ENCODE measurements at regions not wholly inside any gene's neighbourhood (a gene's known extent, or its start where the extent isn't known, plus 50 kb on each side); places are given as distances from the start of the nearest gene placed in this dataset.

DNA sequence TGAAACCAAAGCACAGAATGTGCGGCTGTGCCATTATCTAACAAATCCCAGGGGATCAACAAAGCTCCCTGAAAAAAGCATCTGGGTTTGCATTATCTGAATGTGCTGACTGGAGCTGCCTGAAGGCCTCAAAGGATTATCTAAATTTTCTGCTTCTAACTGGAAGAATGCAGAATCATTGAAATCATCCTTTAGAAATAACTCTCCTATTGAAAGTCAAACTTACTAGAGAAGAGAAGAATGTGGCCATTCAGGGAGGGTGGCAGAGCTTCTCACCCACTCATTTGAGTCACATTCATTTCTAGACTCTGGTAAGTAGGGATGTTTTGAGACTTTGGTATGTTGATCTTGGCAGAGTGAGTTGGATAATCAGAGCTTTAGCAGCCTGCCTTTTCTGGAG, 220.6 kb upstream of the RGS6 start:
- H3K4me3 ChIP-seq (ENCODE audit: insufficient read length, low read depth) = no peak overlapping the region
- TF ChIP-seq ZNF274 (IDR thresholded peaks at IDR 0.05; ENCODE audit: low read depth, low read length) (no peak), YY1 (IDR thresholded peaks at IDR 0.05; ENCODE audit: insufficient read depth, insufficient read length) (no peak), SUZ12 (IDR thresholded peaks at IDR 0.05; ENCODE audit: extremely low read depth, insufficient read depth, insufficient read length) (no peak)
- H3K9ac ChIP-seq (ENCODE audit: insufficient read length, low read depth) = no peak overlapping the region
- no peaks in the 10 kb centered on the region for H3K4me1 ChIP-seq (ENCODE audit: insufficient read depth, insufficient read length)
- peaks cover 6% of the 10 kb centered on the region for H3K36me3 ChIP-seq (ENCODE audit: insufficient read depth, insufficient read length, low read length)
- no peaks in the 10 kb centered on the region for H3K9me3 ChIP-seq (ENCODE audit: insufficient read depth, low read length)
- no peaks in the 10 kb centered on the region for H3K27me3 ChIP-seq (ENCODE audit: insufficient read depth, insufficient read length)
- peak; percentile 27 for DNase-seq (ENCODE audit: low read depth, low spot score)

- Histone ChIP-seq H3K36me3 (ENCODE audit: insufficient read depth, insufficient read length, low read length) (peaks cover 6% of the 10 kb centered on the region), H3K27me3 (ENCODE audit: insufficient read depth, insufficient read length) (no peaks in the 10 kb centered on the region), H3K4me1 (ENCODE audit: insufficient read depth, insufficient read length) (no peaks in the 10 kb centered on the region), H3K4me3 (ENCODE audit: insufficient read length, low read depth) (no peak overlapping the region), H3K9ac (ENCODE audit: insufficient read length, low read depth) (no peak overlapping the region), H3K9me3 (ENCODE audit: insufficient read depth, low read length) (no peaks in the 10 kb centered on the region)
- no peak for DNase-seq (ENCODE audit: low read depth, low spot score)
- no peak for TF ChIP-seq YY1 (IDR thresholded peaks at IDR 0.05; ENCODE audit: insufficient read depth, insufficient read length)
- no peak for TF ChIP-seq SUZ12 (IDR thresholded peaks at IDR 0.05; ENCODE audit: extremely low read depth, insufficient read depth, insufficient read length)
- TF ChIP-seq ZNF274 (IDR thresholded peaks at IDR 0.05; ENCODE audit: low read depth, low read length) = no peak
These were observed 219.8 kb upstream of the RGS6 start for GRCh38 chr14:71712478-71712877.

- H3K9me3 ChIP-seq (ENCODE audit: insufficient read depth, low read length) = no peaks in the 10 kb centered on the region
- H3K4me3 ChIP-seq (ENCODE audit: insufficient read length, low read depth) = no peak overlapping the region
- no peak for DNase-seq (ENCODE audit: low read depth, low spot score)
- H3K4me1 ChIP-seq (ENCODE audit: insufficient read depth, insufficient read length) = no peaks in the 10 kb centered on the region
- H3K9ac ChIP-seq (ENCODE audit: insufficient read length, low read depth) = no peak overlapping the region
- no peaks in the 10 kb centered on the region for H3K27me3 ChIP-seq (ENCODE audit: insufficient read depth, insufficient read length)
- peaks cover 6% of the 10 kb centered on the region for H3K36me3 ChIP-seq (ENCODE audit: insufficient read depth, insufficient read length, low read length)
- no peak for TF ChIP-seq SUZ12 (IDR thresholded peaks at IDR 0.05; ENCODE audit: extremely low read depth, insufficient read depth, insufficient read length)
- no peak for TF ChIP-seq ZNF274 (IDR thresholded peaks at IDR 0.05; ENCODE audit: low read depth, low read length)
- no peak for TF ChIP-seq YY1 (IDR thresholded peaks at IDR 0.05; ENCODE audit: insufficient read depth, insufficient read length)
These were observed 219.2 kb upstream of the RGS6 start for GRCh38 chr14:71713016-71713415.

GRCh38 chr14:71713451-71713850, 218.8 kb upstream of the RGS6 start:
- Histone ChIP-seq H3K4me3 (ENCODE audit: insufficient read length, low read depth) (no peak overlapping the region), H3K4me1 (ENCODE audit: insufficient read depth, insufficient read length) (no peaks in the 10 kb centered on the region), H3K36me3 (ENCODE audit: insufficient read depth, insufficient read length, low read length) (peaks cover 6% of the 10 kb centered on the region), H3K27me3 (ENCODE audit: insufficient read depth, insufficient read length) (no peaks in the 10 kb centered on the region), H3K9me3 (ENCODE audit: insufficient read depth, low read length) (no peaks in the 10 kb centered on the region), H3K9ac (ENCODE audit: insufficient read length, low read depth) (no peak overlapping the region)
- TF ChIP-seq SUZ12 (IDR thresholded peaks at IDR 0.05; ENCODE audit: extremely low read depth, insufficient read depth, insufficient read length) (no peak), ZNF274 (IDR thresholded peaks at IDR 0.05; ENCODE audit: low read depth, low read length) (no peak), YY1 (IDR thresholded peaks at IDR 0.05; ENCODE audit: insufficient read depth, insufficient read length) (no peak)
- DNase-seq (ENCODE audit: low read depth, low spot score) = no peak

- DNase-seq (ENCODE audit: low read depth, low spot score) = no peak
- no peak overlapping the region for H3K9ac ChIP-seq (ENCODE audit: insufficient read length, low read depth)
- peaks cover 3% of the 10 kb centered on the region for H3K36me3 ChIP-seq (ENCODE audit: insufficient read depth, insufficient read length, low read length)
- H3K4me3 ChIP-seq (ENCODE audit: insufficient read length, low read depth) = no peak overlapping the region
- no peak for TF ChIP-seq YY1 (IDR thresholded peaks at IDR 0.05; ENCODE audit: insufficient read depth, insufficient read length)
- no peak for TF ChIP-seq ZNF274 (IDR thresholded peaks at IDR 0.05; ENCODE audit: low read depth, low read length)
- TF ChIP-seq SUZ12 (IDR thresholded peaks at IDR 0.05; ENCODE audit: extremely low read depth, insufficient read depth, insufficient read length) = no peak
- H3K4me1 ChIP-seq (ENCODE audit: insufficient read depth, insufficient read length) = no peaks in the 10 kb centered on the region
- H3K9me3 ChIP-seq (ENCODE audit: insufficient read depth, low read length) = no peaks in the 10 kb centered on the region
- no peaks in the 10 kb centered on the region for H3K27me3 ChIP-seq (ENCODE audit: insufficient read depth, insufficient read length)
These were observed 218.0 kb upstream of the RGS6 start for GRCh38 chr14:71714225-71714624.

DNA sequence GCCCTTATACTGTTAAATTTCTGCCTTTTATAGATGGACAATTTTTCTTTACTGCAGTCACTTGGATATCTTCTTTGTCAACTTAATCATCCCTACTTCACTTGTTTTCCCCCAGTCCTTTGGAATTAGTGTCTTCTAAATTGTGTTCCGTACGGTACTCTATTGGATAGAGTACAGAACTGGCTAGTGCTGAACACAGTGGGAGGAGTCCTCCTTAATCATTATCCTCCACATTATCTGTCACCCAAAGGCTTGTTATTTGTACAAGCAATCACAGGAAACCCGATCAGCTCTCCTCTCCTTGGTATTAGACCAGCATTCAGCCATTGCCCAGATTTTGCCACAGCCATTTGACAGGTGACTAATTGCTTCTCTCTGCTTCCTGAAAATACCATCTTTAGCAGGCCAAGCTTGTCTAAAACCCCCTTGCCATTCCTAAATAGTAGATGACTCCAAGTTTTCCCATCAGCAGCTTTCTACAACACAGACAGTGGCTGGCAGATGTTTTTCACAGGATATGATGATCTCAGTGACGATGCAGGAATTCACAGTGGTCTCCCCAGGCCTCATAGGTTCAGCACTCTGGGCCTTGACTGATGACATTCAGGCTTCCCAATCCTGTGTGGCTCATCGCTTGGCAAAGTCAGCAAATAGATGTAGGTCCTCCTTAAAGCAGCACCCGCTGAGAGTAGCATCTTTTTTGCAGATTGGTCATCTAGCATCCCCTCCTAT, 216.0 kb upstream of the RGS6 start:
- H3K4me3 ChIP-seq (ENCODE audit: insufficient read length, low read depth) = no peak overlapping the region
- H3K4me1 ChIP-seq (ENCODE audit: insufficient read depth, insufficient read length) = peaks cover under 1% of the 10 kb centered on the region
- H3K36me3 ChIP-seq (ENCODE audit: insufficient read depth, insufficient read length, low read length) = no peaks in the 10 kb centered on the region
- no peaks in the 10 kb centered on the region for H3K27me3 ChIP-seq (ENCODE audit: insufficient read depth, insufficient read length)
- H3K9me3 ChIP-seq (ENCODE audit: insufficient read depth, low read length) = no peaks in the 10 kb centered on the region
- no peak overlapping the region for H3K9ac ChIP-seq (ENCODE audit: insufficient read length, low read depth)
- TF ChIP-seq ZNF274 (IDR thresholded peaks at IDR 0.05; ENCODE audit: low read depth, low read length) (no peak), SUZ12 (IDR thresholded peaks at IDR 0.05; ENCODE audit: extremely low read depth, insufficient read depth, insufficient read length) (no peak), YY1 (IDR thresholded peaks at IDR 0.05; ENCODE audit: insufficient read depth, insufficient read length) (no peak)
- DNase-seq (ENCODE audit: low read depth, low spot score) = no peak

GRCh38 chr14:71720978-71721624, 211.1 kb upstream of the RGS6 start:
- Histone ChIP-seq H3K4me1 (ENCODE audit: insufficient read depth, insufficient read length) (peaks cover 2% of the 10 kb centered on the region), H3K27me3 (ENCODE audit: insufficient read depth, insufficient read length) (no peaks in the 10 kb centered on the region), H3K4me3 (ENCODE audit: insufficient read length, low read depth) (no peak overlapping the region), H3K9ac (ENCODE audit: insufficient read length, low read depth) (no peak overlapping the region), H3K9me3 (ENCODE audit: insufficient read depth, low read length) (no peaks in the 10 kb centered on the region), H3K36me3 (ENCODE audit: insufficient read depth, insufficient read length, low read length) (peaks cover 14% of the 10 kb centered on the region)
- no peak for TF ChIP-seq ZNF274 (IDR thresholded peaks at IDR 0.05; ENCODE audit: low read depth, low read length)
- no peak for TF ChIP-seq SUZ12 (IDR thresholded peaks at IDR 0.05; ENCODE audit: extremely low read depth, insufficient read depth, insufficient read length)
- no peak for TF ChIP-seq YY1 (IDR thresholded peaks at IDR 0.05; ENCODE audit: insufficient read depth, insufficient read length)
- DNase-seq (ENCODE audit: low read depth, low spot score) = peak; percentile 68
